VCaP (cell line): ENCODE measurements at regions not wholly inside any gene's neighbourhood (a gene's known extent, or its start where the extent isn't known, plus 50 kb on each side); places are given as distances from the start of the nearest gene placed in this dataset.

Source experiments
- H3K27ac ChIP-seq: fragments of 450-650 bp; 2 replicates; pipeline ENCODE4 v1.5.1; 2017
- CTCF ChIP-seq: fragments of 450-650 bp; conservative IDR thresholded peaks from 2 replicates; pipeline ENCODE4 v1.5.1; 2017; ENCODE audit warnings: mild to moderate bottlenecking, moderate library complexity

GRCh38 chr9:90044263-90044662, 439.5 kb downstream of the GADD45G start:
- no peak overlapping the region for H3K27ac ChIP-seq
- TF ChIP-seq CTCF, result no peak

GRCh38 chr9:90044710-90045151, 439.9 kb downstream of the GADD45G start:
- H3K27ac ChIP-seq, result no peak overlapping the region
- no peak for TF ChIP-seq CTCF

GRCh38 chr9:90046317-90046861, 441.6 kb downstream of the GADD45G start:
- no peak overlapping the region for H3K27ac ChIP-seq
- TF ChIP-seq CTCF, result no peak

- H3K27ac ChIP-seq, result no peak overlapping the region
- TF ChIP-seq CTCF, result no peak
These were observed 443.0 kb downstream of the GADD45G start for GRCh38 chr9:90047828-90048227.

GRCh38 chr9:90052366-90052765, 447.6 kb downstream of the GADD45G start:
- H3K27ac ChIP-seq, result no peak overlapping the region
- TF ChIP-seq CTCF, result no peak

- TF ChIP-seq CTCF, result peak; percentile 34
- no peak overlapping the region for H3K27ac ChIP-seq
These were observed 448.2 kb downstream of the GADD45G start for GRCh38 chr9:90053027-90053426.

- TF ChIP-seq CTCF, result no peak
- peak overlapping the region; percentile 46 for H3K27ac ChIP-seq
These were observed 450.0 kb downstream of the GADD45G start for GRCh38 chr9:90054810-90055209.
